ENCODE measurements at regions not wholly inside any gene's neighbourhood (a gene's known extent, or its start where the extent isn't known, plus 50 kb on each side); places are given as distances from the start of the nearest gene placed in this dataset.

- DNase-seq: no peak
Measured at GRCh38 chr2:611519-611918, 65.7 kb downstream of the TMEM18 start.

- DNase-seq: no peak
Measured at GRCh38 chr2:610491-610890, 66.7 kb downstream of the TMEM18 start.

GRCh38 chr2:609881-610280, 67.3 kb downstream of the TMEM18 start:
- no peak for DNase-seq

GRCh38 chr2:609449-609848, 67.8 kb downstream of the TMEM18 start:
- no peak for DNase-seq

GRCh38 chr2:608711-609110, 68.5 kb downstream of the TMEM18 start:
- no peak for DNase-seq

- DNase-seq: no peak
Measured at GRCh38 chr2:608297-608696, 68.9 kb downstream of the TMEM18 start.

- DNase-seq: no peak
Measured at GRCh38 chr2:607709-608108, 69.5 kb downstream of the TMEM18 start.

- DNase-seq: no peak
Measured at GRCh38 chr2:607172-607571, 70.0 kb downstream of the TMEM18 start.

GRCh38 chr2:605674-606608, 71.3 kb downstream of the TMEM18 start:
- DNase-seq: no peak

- DNase-seq: no peak
Measured at GRCh38 chr2:604854-605524, 72.2 kb downstream of the TMEM18 start.

- DNase-seq: no peak
Measured at GRCh38 chr2:604385-604784, 72.8 kb downstream of the TMEM18 start.

GRCh38 chr2:603869-604268, 73.3 kb downstream of the TMEM18 start:
- DNase-seq: peak; percentile 39

- DNase-seq: no peak
Measured at GRCh38 chr2:603427-603826, 73.8 kb downstream of the TMEM18 start.

GRCh38 chr2:602571-603359, 74.4 kb downstream of the TMEM18 start:
- no peak for DNase-seq

GRCh38 chr2:601806-602455, 75.3 kb downstream of the TMEM18 start:
- DNase-seq: no peak

GRCh38 chr2:601387-601698, 75.9 kb downstream of the TMEM18 start:
- no peak for DNase-seq

GRCh38 chr2:600542-601386, 76.4 kb downstream of the TMEM18 start:
- no peak for DNase-seq

GRCh38 chr2:599601-600000, 77.6 kb downstream of the TMEM18 start:
- no peak for DNase-seq

- DNase-seq: no peak
Measured at GRCh38 chr2:598058-598802, 79.0 kb downstream of the TMEM18 start.

GRCh38 chr2:595831-596592, 81.2 kb downstream of the TMEM18 start:
- DNase-seq: no peak
